Mesendoderm (in vitro differentiated cells): ENCODE measurements at regions not wholly inside any gene's neighbourhood (a gene's known extent, or its start where the extent isn't known, plus 50 kb on each side); places are given as distances from the start of the nearest gene placed in this dataset.

Source experiments
- DNase-seq: peaks from one replicate; pipeline ENCODE4 v3.0.0; 2013
- H2AK5ac ChIP-seq: 2 replicates; pipeline ENCODE4 v1.6.1; 2013; ENCODE audit warnings: low read length, inconsistent platforms
- H2BK120ac ChIP-seq: 2 replicates; pipeline ENCODE4 v1.6.1; 2013; ENCODE audit warnings: low read depth, mild to moderate bottlenecking, low read length, moderate library complexity, mixed read lengths
- H2BK15ac ChIP-seq: replicated peaks from 2 replicates; pipeline ENCODE4 v1.6.1; 2013; ENCODE audit warnings: low read depth, mild to moderate bottlenecking, moderate library complexity
- H2BK5ac ChIP-seq: 2 replicates; pipeline ENCODE4 v1.6.1; 2013; ENCODE audit warnings: low read length, inconsistent platforms
- H3K18ac ChIP-seq: 2 replicates; pipeline ENCODE4 v1.6.1; 2013; ENCODE audit warnings: mild to moderate bottlenecking, low read length, mixed read lengths
- H3K23ac ChIP-seq: one replicate; pipeline ENCODE4 v1.6.1; 2013; ENCODE audit warnings: low read length
- H3K27ac ChIP-seq: 2 replicates; pipeline ENCODE4 v1.5.1; 2013; ENCODE audit warnings: low read depth, mild to moderate bottlenecking, inconsistent platforms, low read length, moderate library complexity
- H3K27me3 ChIP-seq: 2 replicates; pipeline ENCODE4 v1.6.1; 2013; ENCODE audit warnings: low read length, control low read depth, mild to moderate bottlenecking, inconsistent platforms; ENCODE audit not compliant: insufficient read depth, poor library complexity
- H3K36me3 ChIP-seq: 2 replicates; pipeline ENCODE4 v1.6.1; 2013; ENCODE audit warnings: low read length, inconsistent platforms; ENCODE audit not compliant: control insufficient read depth, insufficient read depth
- H3K4ac ChIP-seq: one replicate; pipeline ENCODE4 v1.6.1; 2013; ENCODE audit warnings: low read depth, mild to moderate bottlenecking, low read length, moderate library complexity
- H3K4me1 ChIP-seq: 2 replicates; pipeline ENCODE4 v1.6.1; 2013; ENCODE audit warnings: low read depth, low read length, inconsistent platforms; ENCODE audit not compliant: control insufficient read depth
- H3K4me2 ChIP-seq: 2 replicates; pipeline ENCODE4 v1.6.1; 2013; ENCODE audit warnings: low read length
- H3K4me3 ChIP-seq: 2 replicates; pipeline ENCODE4 v1.5.1; 2013; ENCODE audit warnings: mild to moderate bottlenecking, low read length
- H3K56ac ChIP-seq: one replicate; pipeline ENCODE4 v1.6.1; 2013; ENCODE audit warnings: low read length
- H3K79me1 ChIP-seq: 2 replicates; pipeline ENCODE4 v1.6.1; 2013; ENCODE audit warnings: low read length, inconsistent platforms
- H3K79me2 ChIP-seq: 2 replicates; pipeline ENCODE4 v1.6.1; 2013; ENCODE audit warnings: mild to moderate bottlenecking, low read length; ENCODE audit not compliant: control insufficient read depth, insufficient read depth
- H3K9ac ChIP-seq: 2 replicates; pipeline ENCODE4 v1.6.1; 2013; ENCODE audit warnings: low read length, inconsistent platforms
- H4K5ac ChIP-seq: one replicate; pipeline ENCODE4 v1.6.1; 2013; ENCODE audit warnings: low read length
- H4K8ac ChIP-seq: one replicate; pipeline ENCODE4 v1.6.1; 2013; ENCODE audit warnings: low read depth, mild to moderate bottlenecking, control low read depth, low read length, moderate library complexity
- WGBS: extraction: QIAGEN DNeasy Blood & Tissue Kit; methylation state at CpG from one replicate; pipeline ENCODE4 v1.1.7; 2013; ENCODE audit warnings: low lambda C conversion rate, missing lambda C conversion rate; ENCODE audit not compliant: insufficient coverage; ENCODE audit errors: extremely low coverage; 5-methylcytosine and 5-hydroxymethylcytosine counted together

GRCh38 chr7:118478931-118479330 is 254.4 kb downstream of the ANKRD7 start:
- Histone ChIP-seq H2BK120ac (no peak overlapping the region), H3K27ac (no peak overlapping the region), H2AK5ac (no peak overlapping the region), H3K36me3 (no peaks in the 10 kb centered on the region), H3K4me2 (no peak overlapping the region), H3K18ac (no peak overlapping the region), H3K9ac (no peak overlapping the region), H2BK5ac (no peak overlapping the region), H3K79me1 (no peaks in the 10 kb centered on the region), H3K27me3 (no peaks in the 10 kb centered on the region), H4K5ac (no peak overlapping the region), H3K4me1 (no peaks in the 10 kb centered on the region), H2BK15ac (no peak overlapping the region), H3K4ac (no peak overlapping the region), H3K23ac (no peak overlapping the region), H4K8ac (no peak overlapping the region), H3K4me3 (no peak overlapping the region), H3K79me2 (no peaks in the 10 kb centered on the region), H3K56ac (no peak overlapping the region)
- no CpG with 5 or more reads among the region's 2 CpGs for WGBS
- no peak for DNase-seq

GRCh38 chr7:118492466-118492865 is 268.0 kb downstream of the ANKRD7 start:
- H3K4me2 ChIP-seq, result no peak overlapping the region
- H3K23ac ChIP-seq, result no peak overlapping the region
- H4K8ac ChIP-seq, result no peak overlapping the region
- H2BK15ac ChIP-seq, result no peak overlapping the region
- no peak overlapping the region for H3K4me3 ChIP-seq
- DNase-seq, result peak; percentile 26
- H3K79me2 ChIP-seq, result no peaks in the 10 kb centered on the region
- H3K18ac ChIP-seq, result no peak overlapping the region
- no peaks in the 10 kb centered on the region for H3K79me1 ChIP-seq
- H3K27ac ChIP-seq, result no peak overlapping the region
- no peak overlapping the region for H4K5ac ChIP-seq
- H3K9ac ChIP-seq, result no peak overlapping the region
- H3K56ac ChIP-seq, result no peak overlapping the region
- no peak overlapping the region for H2BK5ac ChIP-seq
- no peaks in the 10 kb centered on the region for H3K27me3 ChIP-seq
- no peaks in the 10 kb centered on the region for H3K4me1 ChIP-seq
- H2BK120ac ChIP-seq, result no peak overlapping the region
- no peak overlapping the region for H3K4ac ChIP-seq
- no peaks in the 10 kb centered on the region for H3K36me3 ChIP-seq
- no CpG with 5 or more reads among the region's 5 CpGs for WGBS
- no peak overlapping the region for H2AK5ac ChIP-seq

GRCh38 chr7:118496138-118496644 is 271.7 kb downstream of the ANKRD7 start:
- H4K5ac ChIP-seq, result no peak overlapping the region
- no peak overlapping the region for H3K27ac ChIP-seq
- H3K4me1 ChIP-seq, result no peaks in the 10 kb centered on the region
- H3K4me3 ChIP-seq, result no peak overlapping the region
- no peak overlapping the region for H2BK120ac ChIP-seq
- no peak overlapping the region for H3K9ac ChIP-seq
- no peak overlapping the region for H2BK15ac ChIP-seq
- no peak overlapping the region for H3K18ac ChIP-seq
- no peak overlapping the region for H3K4me2 ChIP-seq
- no peaks in the 10 kb centered on the region for H3K27me3 ChIP-seq
- DNase-seq, result no peak
- no peak overlapping the region for H2AK5ac ChIP-seq
- no peaks in the 10 kb centered on the region for H3K36me3 ChIP-seq
- H3K4ac ChIP-seq, result no peak overlapping the region
- no peaks in the 10 kb centered on the region for H3K79me2 ChIP-seq
- H4K8ac ChIP-seq, result no peak overlapping the region
- no peak overlapping the region for H3K23ac ChIP-seq
- no peak overlapping the region for H2BK5ac ChIP-seq
- no peaks in the 10 kb centered on the region for H3K79me1 ChIP-seq
- no peak overlapping the region for H3K56ac ChIP-seq

- no peak overlapping the region for H2AK5ac ChIP-seq
- no peak overlapping the region for H4K8ac ChIP-seq
- H3K56ac ChIP-seq, result no peak overlapping the region
- H2BK120ac ChIP-seq, result no peak overlapping the region
- no peaks in the 10 kb centered on the region for H3K36me3 ChIP-seq
- DNase-seq, result no peak
- no peak overlapping the region for H2BK15ac ChIP-seq
- H3K4me3 ChIP-seq, result no peak overlapping the region
- no peaks in the 10 kb centered on the region for H3K27me3 ChIP-seq
- H3K79me1 ChIP-seq, result no peaks in the 10 kb centered on the region
- no peak overlapping the region for H4K5ac ChIP-seq
- H3K23ac ChIP-seq, result no peak overlapping the region
- H2BK5ac ChIP-seq, result no peak overlapping the region
- H3K79me2 ChIP-seq, result no peaks in the 10 kb centered on the region
- H3K4ac ChIP-seq, result no peak overlapping the region
- H3K27ac ChIP-seq, result no peak overlapping the region
- no peaks in the 10 kb centered on the region for H3K4me1 ChIP-seq
- H3K9ac ChIP-seq, result no peak overlapping the region
- no CpG with 5 or more reads among the region's 3 CpGs for WGBS
- H3K4me2 ChIP-seq, result no peak overlapping the region
- H3K18ac ChIP-seq, result no peak overlapping the region
These were observed 277.7 kb downstream of the ANKRD7 start for GRCh38 chr7:118502235-118502634.

- H3K4me2 ChIP-seq, result no peak overlapping the region
- no peak overlapping the region for H3K56ac ChIP-seq
- H3K4me3 ChIP-seq, result no peak overlapping the region
- no peak overlapping the region for H3K4ac ChIP-seq
- no peak overlapping the region for H2BK5ac ChIP-seq
- no peaks in the 10 kb centered on the region for H3K79me1 ChIP-seq
- no peaks in the 10 kb centered on the region for H3K36me3 ChIP-seq
- no peak overlapping the region for H2AK5ac ChIP-seq
- H3K4me1 ChIP-seq, result no peaks in the 10 kb centered on the region
- no peaks in the 10 kb centered on the region for H3K79me2 ChIP-seq
- H3K27me3 ChIP-seq, result no peaks in the 10 kb centered on the region
- no peak overlapping the region for H2BK15ac ChIP-seq
- no peak overlapping the region for H3K9ac ChIP-seq
- no peak overlapping the region for H3K18ac ChIP-seq
- H4K8ac ChIP-seq, result no peak overlapping the region
- DNase-seq, result no peak
- H3K23ac ChIP-seq, result no peak overlapping the region
- no CpG with 5 or more reads among the region's 2 CpGs for WGBS
- H4K5ac ChIP-seq, result no peak overlapping the region
- H3K27ac ChIP-seq, result no peak overlapping the region
- H2BK120ac ChIP-seq, result no peak overlapping the region
These were observed 286.6 kb downstream of the ANKRD7 start for GRCh38 chr7:118511146-118511545.

GRCh38 chr7:118517275-118517674 is 292.8 kb downstream of the ANKRD7 start:
- no CpG with 5 or more reads among the region's 1 CpG for WGBS
- DNase-seq, result peak; percentile 51
- H3K79me1 ChIP-seq, result no peaks in the 10 kb centered on the region
- no peak overlapping the region for H3K4me2 ChIP-seq
- no peak overlapping the region for H3K4me3 ChIP-seq
- no peak overlapping the region for H2BK5ac ChIP-seq
- H3K23ac ChIP-seq, result no peak overlapping the region
- no peak overlapping the region for H3K27ac ChIP-seq
- no peak overlapping the region for H2AK5ac ChIP-seq
- H3K56ac ChIP-seq, result no peak overlapping the region
- H4K8ac ChIP-seq, result no peak overlapping the region
- no peak overlapping the region for H3K9ac ChIP-seq
- H3K79me2 ChIP-seq, result no peaks in the 10 kb centered on the region
- H3K27me3 ChIP-seq, result no peaks in the 10 kb centered on the region
- H2BK15ac ChIP-seq, result no peak overlapping the region
- H3K18ac ChIP-seq, result no peak overlapping the region
- H4K5ac ChIP-seq, result no peak overlapping the region
- H3K36me3 ChIP-seq, result no peaks in the 10 kb centered on the region
- no peak overlapping the region for H3K4ac ChIP-seq
- no peaks in the 10 kb centered on the region for H3K4me1 ChIP-seq
- no peak overlapping the region for H2BK120ac ChIP-seq
